Hematopoietic multipotent progenitor cell treated with erythropoietin and hydrocortisone succinate and interleukin-3 and kit ligand, for 4 days (in vitro differentiated cells): ENCODE measurements at regions not wholly inside any gene's neighbourhood (a gene's known extent, or its start where the extent isn't known, plus 50 kb on each side); places are given as distances from the start of the nearest gene placed in this dataset.

Source experiments
- DNase-seq: peaks from one replicate; pipeline ENCODE4 v3.0.0-alpha.2; 2015

GRCh38 chr5:167576126-167576525 lies 715.3 kb upstream of the WWC1 start:
- DNase-seq: no peak

DNA sequence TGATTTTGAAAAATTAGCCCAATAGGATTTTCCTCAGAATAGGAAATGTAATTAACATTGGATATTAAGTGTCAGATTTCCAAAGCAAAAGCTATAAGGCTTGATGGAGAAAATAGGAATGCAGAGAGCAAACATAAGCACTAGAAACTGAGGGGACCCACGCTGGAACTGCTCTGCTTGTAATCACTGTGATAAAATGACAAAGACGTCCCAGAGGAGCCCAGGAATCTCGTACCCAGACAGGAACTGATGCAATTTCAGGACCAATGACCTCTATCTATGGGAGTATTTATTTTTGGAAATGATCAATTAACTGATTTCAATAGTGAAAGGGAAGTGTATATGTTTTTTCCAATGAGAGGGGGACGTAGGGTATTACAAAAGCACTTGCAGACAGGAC lies 714.5 kb upstream of the WWC1 start:
- no peak for DNase-seq

- no peak for DNase-seq
These were observed 713.8 kb upstream of the WWC1 start for GRCh38 chr5:167577616-167578015.

- no peak for DNase-seq
These were observed 712.3 kb upstream of the WWC1 start for GRCh38 chr5:167578977-167579692.

DNA sequence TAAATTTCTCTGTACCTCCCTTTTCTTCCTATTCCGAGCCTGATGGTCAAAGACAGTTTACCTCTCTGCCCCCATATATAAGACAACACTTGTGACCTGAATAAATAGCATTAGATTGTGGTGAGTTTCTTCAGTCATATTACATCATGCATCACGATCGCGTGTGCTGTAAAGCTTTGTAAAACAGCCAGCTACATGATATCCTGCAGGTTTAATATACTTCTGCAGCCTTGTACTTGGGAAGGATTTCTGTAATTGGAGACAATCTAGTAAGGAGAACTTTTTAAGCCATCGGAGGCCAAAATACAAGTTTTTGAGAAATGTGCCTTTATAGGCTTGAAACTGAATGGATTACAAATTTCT lies 711.8 kb upstream of the WWC1 start:
- no peak for DNase-seq

GRCh38 chr5:167580608-167581007 lies 710.8 kb upstream of the WWC1 start:
- DNase-seq: no peak

DNA sequence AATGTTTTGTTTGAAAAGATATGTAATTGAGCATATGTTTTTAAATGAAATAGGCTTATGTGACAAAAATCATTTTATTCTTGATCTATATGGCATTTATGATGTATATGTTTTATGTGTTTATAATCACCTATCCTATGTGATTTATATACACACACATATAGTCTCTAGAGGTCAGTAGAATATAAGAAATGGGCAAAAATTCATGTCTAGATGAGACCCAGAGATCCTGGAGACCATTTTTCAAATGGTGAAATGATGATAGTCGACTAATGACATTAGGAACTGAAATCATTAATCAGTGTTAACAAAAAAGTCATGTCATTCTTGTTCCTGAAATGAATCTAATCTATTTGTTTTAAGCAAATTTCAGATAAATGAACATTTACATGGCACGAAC lies 709.2 kb upstream of the WWC1 start:
- DNase-seq: no peak

GRCh38 chr5:167582886-167583285 lies 708.6 kb upstream of the WWC1 start:
- DNase-seq: no peak

- DNase-seq: no peak
These were observed 706.3 kb upstream of the WWC1 start for GRCh38 chr5:167585184-167585583.

DNA sequence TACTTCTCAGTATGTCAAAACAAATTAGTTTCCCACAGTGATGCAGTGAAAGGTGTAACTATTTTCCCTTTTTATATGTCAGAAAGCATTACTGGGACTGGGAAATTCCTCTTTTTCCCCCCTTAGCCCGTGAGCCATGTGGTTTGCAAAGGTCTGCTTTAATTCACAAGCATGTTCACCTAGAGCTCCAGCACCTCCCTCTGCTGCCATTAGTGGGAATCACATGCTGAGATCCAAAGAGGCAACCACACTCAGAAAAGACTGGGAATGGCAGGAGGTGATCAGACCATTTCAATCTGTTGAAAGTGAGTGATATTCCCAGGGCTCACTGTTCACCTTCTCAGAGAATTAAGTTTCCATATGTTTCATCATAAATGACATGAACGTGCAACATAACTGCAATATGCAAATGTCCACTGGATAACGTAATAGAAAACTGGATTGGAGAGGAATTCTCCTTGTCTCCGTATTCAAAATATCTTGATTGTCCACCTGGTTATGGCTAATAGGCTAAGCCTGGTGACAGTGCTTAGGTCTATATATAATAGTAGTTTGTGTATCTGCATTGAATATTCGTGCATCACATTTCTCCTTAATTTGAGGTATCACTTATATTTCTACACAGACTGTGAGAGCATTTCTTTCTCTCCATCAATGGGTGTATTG lies 703.5 kb upstream of the WWC1 start:
- no peak for DNase-seq

DNA sequence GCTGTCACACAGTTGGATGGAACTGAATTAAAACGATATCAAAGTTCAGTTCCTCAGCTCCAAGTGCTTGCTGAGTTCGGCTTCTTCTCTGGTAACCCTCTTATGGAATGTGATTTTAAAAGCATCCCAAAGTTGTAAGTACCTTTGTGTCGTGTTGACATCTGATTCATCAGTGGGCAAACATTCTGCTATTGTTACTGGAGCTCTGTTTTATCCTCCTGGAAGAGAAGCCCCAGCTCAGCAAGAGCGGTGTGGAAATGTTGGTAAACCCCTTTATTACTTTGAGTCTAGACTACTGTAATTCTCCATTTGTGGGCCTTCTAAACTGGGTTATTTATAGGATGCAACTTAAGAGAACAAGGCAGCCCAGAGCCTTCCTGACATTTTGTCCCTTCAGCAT lies 699.3 kb upstream of the WWC1 start:
- no peak for DNase-seq

DNA sequence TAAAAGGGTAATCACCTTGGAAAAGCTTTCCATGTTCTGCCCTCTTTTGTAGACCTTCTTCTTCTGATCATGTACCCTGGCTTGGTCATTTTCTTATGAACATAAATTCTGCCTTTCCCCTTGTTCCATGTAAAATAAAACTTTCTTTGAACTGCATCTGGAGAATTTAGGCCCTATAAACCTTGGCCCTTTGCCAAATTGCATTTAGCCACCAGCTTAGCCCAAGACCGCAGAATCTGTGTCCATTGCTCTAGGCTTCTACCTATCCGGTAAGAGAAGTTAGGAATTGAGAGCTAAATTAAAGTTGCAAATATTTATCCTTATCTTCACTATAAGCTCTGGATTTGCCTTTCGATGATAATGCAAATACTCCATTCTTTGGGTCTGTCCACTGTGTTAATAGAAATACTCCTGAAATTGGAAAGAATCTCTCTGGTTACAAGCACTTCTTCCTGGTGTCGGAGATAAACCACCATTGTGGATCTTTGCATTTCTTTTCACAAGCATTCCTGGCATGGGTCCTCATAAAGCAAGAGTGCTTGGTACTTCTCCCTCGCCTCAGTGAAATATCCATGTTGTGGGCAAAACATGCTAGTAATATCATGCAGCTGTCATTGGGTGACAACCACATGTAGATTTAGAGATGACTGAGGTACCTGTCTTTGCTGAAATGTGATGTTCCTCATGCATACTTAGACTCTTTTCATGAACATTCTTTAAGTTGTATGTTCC lies 698.0 kb upstream of the WWC1 start:
- no peak for DNase-seq

- DNase-seq: no peak
These were observed 697.4 kb upstream of the WWC1 start for GRCh38 chr5:167594061-167594435.

DNA sequence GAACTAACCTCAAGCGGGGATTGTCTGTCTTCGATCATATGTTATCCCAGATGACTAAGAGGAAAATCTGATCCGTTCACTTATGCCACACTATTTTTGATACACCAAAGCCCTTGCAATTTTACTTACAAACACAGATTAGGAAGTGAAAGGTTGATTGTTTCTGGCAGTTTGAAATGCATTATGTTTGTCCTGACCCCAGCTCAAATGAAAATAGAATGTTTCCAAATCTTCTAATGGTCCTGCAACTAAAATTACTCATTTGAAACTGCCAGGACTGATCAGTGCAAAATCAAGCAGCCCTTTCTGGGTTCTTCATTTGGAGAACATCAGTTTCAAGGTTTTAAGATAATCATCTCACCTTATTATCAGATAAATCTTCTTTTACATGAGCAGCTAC lies 696.7 kb upstream of the WWC1 start:
- no peak for DNase-seq

GRCh38 chr5:167595196-167595595 lies 696.2 kb upstream of the WWC1 start:
- no peak for DNase-seq

DNA sequence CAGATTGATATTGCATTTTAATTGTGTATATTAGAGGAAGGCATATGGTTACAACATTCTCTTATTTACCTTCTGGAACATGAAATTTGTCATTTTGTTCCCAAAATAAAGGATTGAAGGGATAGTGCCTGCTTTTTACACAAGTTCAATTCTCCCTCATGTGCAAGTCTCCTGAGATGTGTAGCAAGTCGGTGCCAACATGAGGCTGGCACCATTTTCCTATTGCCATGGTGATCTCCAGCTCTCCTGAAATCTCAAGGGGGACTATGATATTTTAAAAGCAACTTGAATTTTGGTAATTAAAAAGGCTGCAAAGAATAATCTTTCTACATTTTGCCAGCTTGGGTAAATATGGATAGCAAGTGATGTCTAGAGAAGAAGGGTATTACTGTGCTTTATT lies 693.3 kb upstream of the WWC1 start:
- no peak for DNase-seq

GRCh38 chr5:167602067-167602466 lies 689.4 kb upstream of the WWC1 start:
- DNase-seq: no peak

GRCh38 chr5:167603135-167603534 lies 688.3 kb upstream of the WWC1 start:
- DNase-seq: no peak

DNA sequence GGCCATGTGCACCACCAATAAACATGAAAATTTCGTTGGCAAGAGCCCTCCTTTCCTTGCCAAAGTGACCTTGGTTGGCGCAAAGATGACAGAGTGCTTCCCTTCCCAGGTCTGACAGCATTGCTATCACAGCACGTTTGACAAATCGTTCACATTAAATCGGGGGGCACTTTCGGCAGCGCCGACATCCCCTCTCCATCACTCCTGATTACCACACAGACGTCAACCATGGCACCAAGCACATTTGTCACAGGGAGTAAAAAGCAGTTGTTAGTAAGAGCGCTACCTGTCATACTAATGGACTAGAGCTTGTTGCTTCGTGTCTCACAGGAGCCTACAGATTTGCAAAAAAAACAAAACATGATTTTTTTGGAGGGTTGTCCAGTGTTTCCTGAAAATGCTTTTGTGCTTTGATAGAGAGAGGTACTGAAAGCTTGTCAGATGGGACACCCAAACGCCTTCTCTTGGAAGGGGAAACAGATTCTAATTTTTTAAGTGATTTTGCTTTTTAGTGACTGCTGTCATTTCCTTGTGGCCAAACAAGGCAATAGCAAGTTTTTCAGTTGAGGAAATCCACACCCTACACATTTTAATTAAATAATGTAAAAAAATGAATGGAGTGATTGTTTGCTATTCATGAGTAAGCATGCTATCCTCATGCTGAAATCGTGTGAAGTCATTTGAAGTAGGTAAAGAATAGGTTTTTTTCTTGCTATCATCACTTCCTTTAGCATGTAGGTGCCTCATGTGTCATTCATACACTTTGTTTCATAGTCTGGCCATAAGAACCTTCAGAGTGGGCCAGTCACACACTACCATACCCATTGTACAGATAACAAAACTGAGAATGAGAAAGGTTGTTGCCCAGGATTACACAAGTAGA lies 682.8 kb upstream of the WWC1 start:
- no peak for DNase-seq

- DNase-seq: no peak
These were observed 677.0 kb upstream of the WWC1 start for GRCh38 chr5:167614294-167615021.

DNA sequence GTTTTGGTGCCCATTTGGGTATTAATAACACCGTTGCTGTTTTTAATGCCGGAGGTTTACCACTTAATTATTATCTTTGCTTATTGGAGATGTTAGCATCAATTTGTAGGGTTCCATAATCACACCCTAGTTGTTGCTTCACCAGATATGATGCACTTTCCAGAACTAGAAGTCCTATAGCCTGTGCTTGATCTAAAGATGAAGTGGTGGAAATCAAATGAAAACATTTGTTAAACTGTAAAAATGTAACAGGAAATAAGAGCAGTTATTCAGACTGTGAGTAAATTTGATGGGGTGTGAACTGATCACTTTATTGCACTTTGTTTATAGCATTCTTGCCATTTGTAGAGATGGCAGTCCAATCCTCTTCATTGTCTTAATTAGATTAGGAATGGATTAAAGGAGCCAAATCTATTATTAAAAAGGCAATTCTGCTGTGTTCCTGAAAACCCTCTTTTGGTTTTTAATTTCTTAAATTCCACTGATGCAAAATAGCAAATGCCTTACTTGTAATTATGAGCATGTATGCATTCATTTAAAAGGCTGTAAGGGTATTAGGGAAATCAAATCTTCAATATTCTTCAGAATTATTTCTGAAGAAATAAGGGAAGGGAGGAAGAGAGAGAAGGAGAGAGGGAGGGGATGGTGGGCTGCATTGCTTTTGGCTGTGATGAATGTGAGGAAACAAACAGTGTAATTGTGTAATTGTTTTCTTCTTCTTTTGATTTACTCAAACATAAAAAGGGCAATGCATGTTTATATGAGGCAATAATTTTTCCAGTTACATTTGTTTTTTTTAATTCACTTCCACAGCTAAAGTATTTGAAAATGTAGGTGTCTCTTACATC lies 675.2 kb upstream of the WWC1 start:
- no peak for DNase-seq

GRCh38 chr5:167623354-167623753 lies 668.1 kb upstream of the WWC1 start:
- no peak for DNase-seq
